Uterus (tissue), 2 donors: ENCODE measurements at regions not wholly inside any gene's neighbourhood (a gene's known extent, or its start where the extent isn't known, plus 50 kb on each side); places are given as distances from the start of the nearest gene placed in this dataset.

Experiments used
- CTCF ChIP-seq, 4 experiments: fragments of 200-600 bp in 2 of 4; fragments of 450-650 bp in 2 of 4; sonication (generic) in 2 of 4; IDR thresholded peaks; one replicate each; pipeline ENCODE4 v1.5.1; 2016 to 2019; ENCODE audit warnings: antibody characterized with exemption in 4 of 4, mild to moderate bottlenecking in 2 of 4, moderate library complexity in 1 of 4
- POLR2A ChIP-seq, 2 donors: fragments of 450-650 bp; IDR thresholded peaks; one replicate each; pipeline ENCODE4 v1.6.1; 2016; ENCODE audit warnings: antibody characterized with exemption in 2 of 2, mild to moderate bottlenecking in 1 of 2, moderate library complexity in 1 of 2

- peak; percentile 24 to 44 (median 40) for TF ChIP-seq CTCF (IDR thresholded peaks at IDR 0.05)
- no peak for TF ChIP-seq POLR2A (IDR thresholded peaks at IDR 0.05)
Observed at GRCh38 chr2:56749152-56749752, 565.5 kb downstream of the CCDC85A start.
